Immature natural killer cell (primary cell): ENCODE measurements at regions not wholly inside any gene's neighbourhood (a gene's known extent, or its start where the extent isn't known, plus 50 kb on each side); places are given as distances from the start of the nearest gene placed in this dataset.

Experiments
- DNase-seq, 3 donors: peaks; one replicate each; pipeline ENCODE4 v3.0.0; 2022; ENCODE audit warnings: mixed read lengths in 1 of 3
- H3K27ac Mint-ChIP-seq, 6 donors: one replicate each; pipeline ENCODE4 v1.8.0; 2020; ENCODE audit warnings: mixed read lengths in 6 of 6, mild to moderate bottlenecking in 5 of 6, inconsistent platforms in 4 of 6, moderate library complexity in 3 of 6
- H3K27me3 Mint-ChIP-seq, 3 donors: one replicate each; pipeline ENCODE4 v1.8.0; 2020 to 2021; ENCODE audit warnings: low read depth in 3 of 3, mild to moderate bottlenecking in 3 of 3, mixed read lengths in 3 of 3, moderate library complexity in 3 of 3, inconsistent platforms in 1 of 3
- H3K36me3 Mint-ChIP-seq, 3 donors: one replicate each; pipeline ENCODE4 v1.8.0; 2020; ENCODE audit warnings: mixed read lengths in 3 of 3, inconsistent platforms in 2 of 3, mild to moderate bottlenecking in 2 of 3
- H3K4me1 Mint-ChIP-seq, 2 donors: one replicate each; pipeline ENCODE4 v1.8.0; 2020; ENCODE audit warnings: inconsistent platforms in 2 of 2, mild to moderate bottlenecking in 2 of 2, mixed read lengths in 2 of 2, moderate library complexity in 1 of 2
- H3K4me3 Mint-ChIP-seq, 5 donors: one replicate each; pipeline ENCODE4 v1.8.0; 2020; ENCODE audit warnings: mild to moderate bottlenecking in 5 of 5, mixed read lengths in 5 of 5, inconsistent platforms in 3 of 5, moderate library complexity in 3 of 5
- H3K9me3 Mint-ChIP-seq, 6 donors: one replicate each; pipeline ENCODE4 v1.8.0; 2020; ENCODE audit warnings: mild to moderate bottlenecking in 6 of 6, mixed read lengths in 6 of 6, inconsistent platforms in 4 of 6, moderate library complexity in 3 of 6

GRCh38 chr4:112966701-112967488 lies 82.6 kb upstream of the ANK2 start:
- Mint-ChIP-seq H3K36me3 (no peaks in the 10 kb centered on the region), H3K27ac (no peak overlapping the region), H3K4me1 (no peaks in the 10 kb centered on the region), H3K9me3 (peaks cover 1 to 10% (median 8%) of the 10 kb centered on the region in 6 donors), H3K27me3 (peaks cover 0 to 2% (median 0%) of the 10 kb centered on the region in 3 donors), H3K4me3 (no peak overlapping the region)
- DNase-seq = no peak

DNA sequence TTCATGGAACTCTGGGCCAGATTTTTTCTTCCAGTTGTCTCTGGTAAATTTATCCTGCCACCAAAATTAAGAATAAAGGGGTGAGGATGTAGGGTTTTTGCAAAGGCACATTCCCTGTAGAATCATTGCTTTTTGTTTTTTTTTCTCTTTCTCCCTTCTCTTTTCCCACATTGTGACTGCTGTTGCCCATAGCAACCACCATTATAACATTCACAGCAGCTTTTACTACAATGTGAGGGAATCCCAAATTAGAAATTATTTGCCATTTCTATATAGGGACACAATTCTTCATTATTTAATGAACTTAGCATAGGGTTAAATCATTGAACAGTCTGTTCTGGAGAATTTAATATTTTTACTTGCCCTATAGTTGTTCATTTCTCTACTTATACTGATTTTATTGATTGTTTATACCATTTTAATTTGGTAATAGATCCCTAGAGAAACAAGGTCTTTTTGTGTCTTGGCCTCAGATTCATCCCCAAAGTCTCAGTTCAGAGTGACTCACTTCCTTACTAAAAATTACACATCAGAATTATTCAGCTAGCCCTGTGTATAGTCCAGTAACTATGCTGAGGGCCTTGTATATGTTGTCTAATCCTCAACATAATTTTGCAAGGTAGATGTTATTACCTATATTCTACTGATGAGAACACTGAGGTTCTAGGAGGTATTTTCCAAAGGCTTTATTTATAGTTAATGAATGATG lies 80.8 kb upstream of the ANK2 start:
- Mint-ChIP-seq H3K4me3 (no peak overlapping the region), H3K4me1 (no peaks in the 10 kb centered on the region), H3K27me3 (peaks cover 0 to 3% (median 2%) of the 10 kb centered on the region in 3 donors), H3K36me3 (no peaks in the 10 kb centered on the region), H3K9me3 (peaks cover 1 to 10% (median 8%) of the 10 kb centered on the region in 6 donors), H3K27ac (no peak overlapping the region)
- no peak for DNase-seq

GRCh38 chr4:112970903-112971302 lies 78.5 kb upstream of the ANK2 start:
- no peak overlapping the region for H3K27ac Mint-ChIP-seq
- H3K4me1 Mint-ChIP-seq = no peaks in the 10 kb centered on the region
- peaks cover 0 to 11% (median 0%) of the 10 kb centered on the region in 3 donors for H3K27me3 Mint-ChIP-seq

GRCh38 chr4:112973750-112974251 lies 75.7 kb upstream of the ANK2 start:
- DNase-seq = no peak
- Mint-ChIP-seq H3K4me3 (no peak overlapping the region), H3K27ac (no peak overlapping the region), H3K27me3 (peaks cover 0 to 11% (median 0%) of the 10 kb centered on the region in 3 donors), H3K36me3 (no peaks in the 10 kb centered on the region), H3K4me1 (no peaks in the 10 kb centered on the region), H3K9me3 (peaks cover 0 to 2% (median 0%) of the 10 kb centered on the region in 6 donors)

More at GRCh38 chr4:112970903-112971302, 78.5 kb upstream of the ANK2 start:
- peaks cover 0 to 1% (median 0%) of the 10 kb centered on the region in 6 donors for H3K9me3 Mint-ChIP-seq
- no peak for DNase-seq
- no peak overlapping the region for H3K4me3 Mint-ChIP-seq
- no peaks in the 10 kb centered on the region for H3K36me3 Mint-ChIP-seq

- H3K27me3 Mint-ChIP-seq = peaks cover 0 to 11% (median 0%) of the 10 kb centered on the region in 3 donors
- no peak overlapping the region for H3K4me3 Mint-ChIP-seq
- no peaks in the 10 kb centered on the region for H3K36me3 Mint-ChIP-seq
- DNase-seq = no peak
- H3K9me3 Mint-ChIP-seq = peaks cover 0 to 2% (median under 1%) of the 10 kb centered on the region in 6 donors
- no peaks in the 10 kb centered on the region for H3K4me1 Mint-ChIP-seq
- no peak overlapping the region for H3K27ac Mint-ChIP-seq
Observed at GRCh38 chr4:112975567-112976355, 73.7 kb upstream of the ANK2 start.

- Mint-ChIP-seq H3K27me3 (peaks cover 0 to 8% (median 0%) of the 10 kb centered on the region in 3 donors), H3K27ac (no peak overlapping the region), H3K36me3 (no peaks in the 10 kb centered on the region), H3K4me1 (no peaks in the 10 kb centered on the region), H3K4me3 (no peak overlapping the region), H3K9me3 (peaks cover 0 to 5% (median 0%) of the 10 kb centered on the region in 6 donors)
- DNase-seq = no peak
Observed at GRCh38 chr4:112978691-112979472, 70.6 kb upstream of the ANK2 start.

DNA sequence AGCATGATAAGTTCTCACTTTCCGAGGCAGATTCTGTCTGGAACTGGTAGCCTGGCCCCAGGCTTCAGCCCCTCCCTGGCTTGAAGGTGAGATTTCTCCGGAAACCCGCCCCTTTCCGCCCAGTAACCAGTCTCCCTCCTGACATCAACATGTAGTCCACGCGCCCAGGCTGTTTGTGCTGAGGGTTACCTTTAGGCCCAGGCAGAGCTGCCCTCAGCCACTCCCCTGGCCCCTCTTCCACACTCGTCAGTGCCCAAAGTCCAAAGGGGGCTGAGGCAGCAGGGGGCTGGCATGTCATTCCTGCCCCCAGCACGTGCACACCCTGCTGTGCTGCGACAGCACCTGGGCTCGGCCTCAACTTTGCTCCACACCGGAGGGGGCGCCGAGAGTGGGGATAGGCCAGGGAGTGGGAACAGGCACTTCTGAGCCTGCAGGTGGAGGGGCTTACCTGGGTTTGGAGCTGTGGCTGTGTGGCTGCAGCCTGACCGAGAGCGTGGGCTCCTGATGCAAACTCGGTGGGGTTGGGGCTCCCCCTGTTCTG lies 69.5 kb upstream of the ANK2 start:
- no peak overlapping the region for H3K4me3 Mint-ChIP-seq
- H3K9me3 Mint-ChIP-seq = peaks cover 0 to 5% (median under 1%) of the 10 kb centered on the region in 6 donors
- no peaks in the 10 kb centered on the region for H3K4me1 Mint-ChIP-seq
- H3K27ac Mint-ChIP-seq = no peak overlapping the region
- peaks cover 0 to 5% (median 0%) of the 10 kb centered on the region in 3 donors for H3K27me3 Mint-ChIP-seq
- no peaks in the 10 kb centered on the region for H3K36me3 Mint-ChIP-seq
- no peak for DNase-seq

DNA sequence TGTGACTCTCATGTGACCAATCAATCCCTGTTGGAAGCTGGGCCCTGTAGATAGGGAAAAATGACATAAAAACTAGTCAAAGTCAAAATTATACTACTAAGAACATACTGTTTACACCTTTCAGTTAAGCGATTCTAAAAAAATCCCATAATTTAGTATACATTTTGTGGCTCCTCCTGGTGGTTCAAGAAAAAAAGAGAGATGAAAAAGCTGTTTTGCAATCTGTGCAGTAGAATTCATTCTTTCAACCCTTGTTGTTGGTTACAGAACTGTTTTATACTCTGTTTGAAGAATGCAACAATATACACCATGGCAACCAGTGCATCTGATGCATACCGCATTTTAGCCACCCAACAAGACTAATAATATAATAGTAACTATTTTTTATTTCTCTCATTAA lies 66.8 kb upstream of the ANK2 start:
- no peak overlapping the region for H3K4me3 Mint-ChIP-seq
- H3K4me1 Mint-ChIP-seq = no peaks in the 10 kb centered on the region
- no peak overlapping the region for H3K27ac Mint-ChIP-seq
- peaks cover 0 to 7% (median 2%) of the 10 kb centered on the region in 6 donors for H3K9me3 Mint-ChIP-seq
- no peaks in the 10 kb centered on the region for H3K36me3 Mint-ChIP-seq
- DNase-seq = no peak
- H3K27me3 Mint-ChIP-seq = no peaks in the 10 kb centered on the region

GRCh38 chr4:112994732-112995464 lies 54.6 kb upstream of the ANK2 start:
- no peak overlapping the region for H3K27ac Mint-ChIP-seq
- no peaks in the 10 kb centered on the region for H3K4me1 Mint-ChIP-seq
- no peak for DNase-seq
- H3K4me3 Mint-ChIP-seq = no peak overlapping the region
- H3K27me3 Mint-ChIP-seq = peaks cover 0 to 1% (median 0%) of the 10 kb centered on the region in 3 donors
- H3K9me3 Mint-ChIP-seq = peaks cover 0 to 17% (median 1%) of the 10 kb centered on the region in 6 donors
- H3K36me3 Mint-ChIP-seq = no peaks in the 10 kb centered on the region
